IMR-90 (cell line): ENCODE measurements at regions not wholly inside any gene's neighbourhood (a gene's known extent, or its start where the extent isn't known, plus 50 kb on each side); places are given as distances from the start of the nearest gene placed in this dataset.

ENCODE experiments used
- ATAC-seq: fragments of 200-7000 bp; cut with Tn5 transposase; 2 replicates; pipeline ENCODE4 v1.9.1; 2020; ENCODE audit warnings: low read depth, mild to moderate bottlenecking, moderate library complexity
- BruUV-seq: library from RNA; stranded (reverse); fragments of 400-500 nt; replicated peaks from 2 replicates; lab custom pipeline; 2021; lab: Mats Ljungman, UMichigan
- CTCF ChIA-PET: fragments of 300-600 bp; formaldehyde crosslinking; extraction: SDS; loops from one replicate; lab custom pipeline; 2021; ENCODE audit warnings: antibody characterized with exemption; lab: Yijun Ruan, JAX
- POLR2A ChIA-PET: fragments of 300-600 bp; sonication (Branson Sonifier 250); formaldehyde crosslinking; loops from one replicate; lab custom pipeline; 2022; ENCODE audit warnings: antibody characterized with exemption; ENCODE audit not compliant: unreplicated experiment; lab: Charles Lee
- DNase-seq: peaks from one replicate; pipeline ENCODE4 v3.0.0; 2013
- H2AFZ ChIP-seq: replicated peaks from 2 replicates; pipeline ENCODE3; 2013; ENCODE audit warnings: low read length, mild to moderate bottlenecking; ENCODE audit not compliant: poor library complexity
- H2AK5ac ChIP-seq: 2 replicates; pipeline ENCODE4 v1.6.1; 2013; ENCODE audit warnings: low read depth, low read length, inconsistent platforms
- H2AK9ac ChIP-seq: replicated peaks from 2 replicates; pipeline ENCODE3; 2013; ENCODE audit warnings: mild to moderate bottlenecking, low read depth, low read length, moderate library complexity; ENCODE audit not compliant: poor library complexity
- H2BK120ac ChIP-seq: 2 replicates; pipeline ENCODE4 v1.6.1; 2013; ENCODE audit warnings: low read depth, low read length, inconsistent platforms
- H2BK15ac ChIP-seq: 3 replicates; pipeline ENCODE4 v1.6.1; 2013; ENCODE audit warnings: low read depth, low read length, inconsistent platforms
- H2BK20ac ChIP-seq: 2 replicates; pipeline ENCODE4 v1.6.1; 2013; ENCODE audit warnings: low read depth, mild to moderate bottlenecking, inconsistent platforms, low read length, moderate library complexity
- H2BK5ac ChIP-seq: 2 replicates; pipeline ENCODE4 v1.6.1; 2013; ENCODE audit warnings: mild to moderate bottlenecking, low read depth, low read length, inconsistent platforms; ENCODE audit not compliant: poor library complexity, severe bottlenecking
- H3K14ac ChIP-seq: replicated peaks from 2 replicates; pipeline ENCODE4 v1.6.1; 2013; ENCODE audit warnings: low read depth, low read length, inconsistent platforms
- H3K18ac ChIP-seq: 2 replicates; pipeline ENCODE4 v1.6.1; 2013; ENCODE audit warnings: low read depth, low read length, control low read depth
- H3K23ac ChIP-seq: 2 replicates; pipeline ENCODE4 v1.6.1; 2013; ENCODE audit warnings: low read depth, low read length, inconsistent platforms
- H3K27ac ChIP-seq: 2 replicates; pipeline ENCODE4 v1.5.1; 2013; ENCODE audit warnings: mild to moderate bottlenecking, control low read depth, low read length; ENCODE audit not compliant: insufficient read depth
- H3K27me3 ChIP-seq: 2 replicates; pipeline ENCODE4 v1.6.1; 2013; ENCODE audit warnings: low read length; ENCODE audit not compliant: control insufficient read depth, insufficient read depth
- H3K36me3 ChIP-seq: 2 replicates; pipeline ENCODE4 v1.6.1; 2013; ENCODE audit warnings: low read length, mixed read lengths; ENCODE audit not compliant: control insufficient read depth, insufficient read depth
- H3K4ac ChIP-seq: 2 replicates; pipeline ENCODE4 v1.6.1; 2013; ENCODE audit warnings: low read depth, low read length, inconsistent platforms
- H3K4me1 ChIP-seq: 2 replicates; pipeline ENCODE4 v1.6.1; 2013; ENCODE audit warnings: low read length, mixed read lengths; ENCODE audit not compliant: control insufficient read depth, insufficient read depth
- H3K4me2 ChIP-seq: 2 replicates; pipeline ENCODE4 v1.6.1; 2013; ENCODE audit warnings: low read depth, mild to moderate bottlenecking, control low read depth, low read length, moderate library complexity
- H3K4me3 ChIP-seq: 2 replicates; pipeline ENCODE4 v1.5.1; 2013; ENCODE audit warnings: low read depth, mild to moderate bottlenecking, control low read depth, low read length, moderate library complexity; ENCODE audit not compliant: insufficient read depth
- H3K56ac ChIP-seq: 2 replicates; pipeline ENCODE4 v1.6.1; 2013; ENCODE audit warnings: low read length, inconsistent platforms; ENCODE audit not compliant: insufficient read depth; ENCODE audit errors: extremely low read depth
- H3K79me1 ChIP-seq, 2 experiments: 2 replicates each; pipeline ENCODE4 v1.6.1; 2013; ENCODE audit warnings: low read length in 2 of 2, inconsistent platforms in 1 of 2, low read depth in 1 of 2
- H3K9ac ChIP-seq: 2 replicates; pipeline ENCODE4 v1.6.1; 2013; ENCODE audit warnings: low read depth, low read length, control low read depth
- H3K9me1 ChIP-seq: 2 replicates; pipeline ENCODE4 v1.6.1; 2013; ENCODE audit warnings: low read length, inconsistent platforms; ENCODE audit not compliant: insufficient read depth
- H3K9me3 ChIP-seq: 2 replicates; pipeline ENCODE4 v1.6.1; 2013; ENCODE audit warnings: low read length; ENCODE audit not compliant: control insufficient read depth, insufficient read depth
- H4K20me1 ChIP-seq: 2 replicates; pipeline ENCODE4 v1.6.1; 2013; ENCODE audit warnings: low read length, inconsistent platforms; ENCODE audit not compliant: insufficient read depth
- H4K5ac ChIP-seq: 2 replicates; pipeline ENCODE4 v1.6.1; 2013; ENCODE audit warnings: mild to moderate bottlenecking, low read depth, low read length, control low read depth
- H4K8ac ChIP-seq, 2 experiments: 2 replicates each; pipeline ENCODE4 v1.6.1; 2013; ENCODE audit warnings: low read depth in 2 of 2, low read length in 2 of 2, control low read depth in 1 of 2, inconsistent platforms in 1 of 2
- H4K91ac ChIP-seq: 2 replicates; pipeline ENCODE4 v1.6.1; 2013; ENCODE audit warnings: low read depth, low read length, inconsistent platforms; ENCODE audit not compliant: insufficient read depth
- CEBPB ChIP-seq: IDR thresholded peaks from 2 replicates; pipeline ENCODE4 v1.6.1; 2012; ENCODE audit warnings: low read depth, low read length, improper control_type of control experiment
- ELK1 ChIP-seq: fragments of 150-350 bp; IDR thresholded peaks from 2 replicates; pipeline ENCODE4 v1.6.1; 2016; ENCODE audit warnings: low read depth, mild to moderate bottlenecking, low read length, moderate library complexity, borderline replicate concordance
- MAFK ChIP-seq: IDR thresholded peaks from 2 replicates; pipeline ENCODE4 v1.6.1; 2012; ENCODE audit warnings: low read depth, low read length, improper control_type of control experiment
- MAZ ChIP-seq: IDR thresholded peaks from 2 replicates; pipeline ENCODE4 v1.6.1; 2012; ENCODE audit warnings: low read depth, mild to moderate bottlenecking, low read length, improper control_type of control experiment, moderate library complexity, borderline replicate concordance
- MXI1 ChIP-seq: IDR thresholded peaks from 2 replicates; pipeline ENCODE4 v1.6.1; 2012; ENCODE audit warnings: low read depth, mild to moderate bottlenecking, low read length, moderate library complexity, borderline replicate concordance
- NFE2L2 ChIP-seq: fragments of 150-350 bp; IDR thresholded peaks from 2 replicates; pipeline ENCODE4 v1.6.1; 2016; ENCODE audit warnings: low read depth, mild to moderate bottlenecking, low read length
- SMC3 ChIP-seq: fragments of 150-350 bp; IDR thresholded peaks from 2 replicates; pipeline ENCODE4 v1.6.1; 2016; ENCODE audit warnings: low read depth, mild to moderate bottlenecking, antibody characterized with exemption, low read length, moderate library complexity
- USF2 ChIP-seq: fragments of 150-350 bp; IDR thresholded peaks from 2 replicates; pipeline ENCODE4 v1.6.1; 2017; ENCODE audit warnings: mild to moderate bottlenecking, antibody characterized with exemption, low read length, low read depth
- dilution Hi-C: fragments of 300-500 bp; cut with HindIII; formaldehyde crosslinking; loops from one replicate; pipeline ENCODE4 v1.14.3; 2018; ENCODE audit warnings: low sequenced_read_pairs; ENCODE audit not compliant: unreplicated experiment
- in situ Hi-C: fragments of 300-500 bp; cut with MboI; formaldehyde crosslinking; loops from 3 replicates; pipeline ENCODE4 v1.14.3; 2019; ENCODE audit warnings: low sequenced_read_pairs, inconsistent platforms, mixed read lengths
- intact Hi-C: fragments of 100-400 bp; cut with micrococcal nuclease; formaldehyde crosslinking; loops from 2 replicates; pipeline ENCODE4 v1.10.0; 2022

- no peak overlapping the region for H2BK120ac ChIP-seq
- no peak overlapping the region for H3K4me3 ChIP-seq
- H3K9me3 ChIP-seq = peaks cover 12% of the 10 kb centered on the region
- H2BK20ac ChIP-seq = no peak overlapping the region
- intact Hi-C loops (no loop called here), dilution Hi-C loops (no loop called here), in situ Hi-C loops (no loop called here)
- H3K4me2 ChIP-seq = no peak overlapping the region
- no peak overlapping the region for H2BK5ac ChIP-seq
- H3K27ac ChIP-seq = no peak overlapping the region
- ChIA-PET CTCF (no interaction called here), POLR2A (no interaction called here)
- no peak overlapping the region for H3K4ac ChIP-seq
- BruUV-seq = no TSS peak
- no peak for ATAC-seq
- no peak overlapping the region for H3K56ac ChIP-seq
- H3K4me1 ChIP-seq = no peaks in the 10 kb centered on the region
- H2AK5ac ChIP-seq = no peak overlapping the region
- no peak overlapping the region for H4K5ac ChIP-seq
- H3K27me3 ChIP-seq = no peaks in the 10 kb centered on the region
- H3K14ac ChIP-seq = no peak overlapping the region
- no peak overlapping the region for H3K9ac ChIP-seq
- no peaks in the 10 kb centered on the region for H3K36me3 ChIP-seq
- TF ChIP-seq NFE2L2 = no peak
- TF ChIP-seq CEBPB = no peak
- TF ChIP-seq MAFK = no peak
- no peak for TF ChIP-seq SMC3
- TF ChIP-seq USF2 = no peak
- TF ChIP-seq MAZ = no peak
- no peak for TF ChIP-seq ELK1
- TF ChIP-seq MXI1 = no peak
- H2AFZ ChIP-seq = no peak overlapping the region
- H4K91ac ChIP-seq = no peak overlapping the region
- no peaks in the 10 kb centered on the region for H3K9me1 ChIP-seq
- no peaks in the 10 kb centered on the region for H4K20me1 ChIP-seq
- no peak overlapping the region for H4K8ac ChIP-seq
- no peaks in the 10 kb centered on the region for H3K79me1 ChIP-seq
- H2BK15ac ChIP-seq = no peak overlapping the region
- H3K18ac ChIP-seq = no peak overlapping the region
- no peak overlapping the region for H3K23ac ChIP-seq
- no peak for DNase-seq
- H2AK9ac ChIP-seq = no peak overlapping the region
Observed at GRCh38 chr5:123771715-123772114, 259.7 kb downstream of the CSNK1G3 start.
